ENCODE measurements at regions not wholly inside any gene's neighbourhood (a gene's known extent, or its start where the extent isn't known, plus 50 kb on each side); places are given as distances from the start of the nearest gene placed in this dataset.

DNA sequence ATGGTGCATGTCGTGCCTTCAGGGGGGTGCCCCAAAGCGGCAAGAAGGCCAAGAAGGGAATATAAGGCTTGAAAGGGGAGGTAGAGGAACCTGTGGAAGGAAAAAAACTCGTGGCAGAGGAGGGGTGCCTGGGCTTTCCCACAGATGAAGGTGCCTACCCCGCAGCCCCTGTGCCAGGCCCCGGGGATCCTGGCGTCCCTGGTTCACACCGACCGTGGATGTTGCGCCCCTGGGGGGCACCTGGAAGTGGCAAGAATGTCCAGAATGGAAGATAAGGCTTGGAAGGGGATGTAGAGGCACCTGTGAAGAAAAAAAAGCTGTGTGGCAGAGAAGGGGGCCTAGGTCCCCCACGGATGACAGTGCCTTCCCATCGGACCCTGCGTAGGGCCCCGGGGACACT is 282.2 kb downstream of the ALG10 start:
- no peak for TF ChIP-seq CTCF (IDR thresholded peaks at IDR 0.05)
- no peak for TF ChIP-seq FOXJ3 (CRISPR knock-in tag; IDR thresholded peaks at IDR 0.05)
- no peak for TF ChIP-seq MAX (IDR thresholded peaks at IDR 0.05; ENCODE audit: low read depth)
- no peak for TF ChIP-seq FOXM1 (IDR thresholded peaks at IDR 0.05; ENCODE audit: low read depth)
- TF ChIP-seq, protein P1, sequence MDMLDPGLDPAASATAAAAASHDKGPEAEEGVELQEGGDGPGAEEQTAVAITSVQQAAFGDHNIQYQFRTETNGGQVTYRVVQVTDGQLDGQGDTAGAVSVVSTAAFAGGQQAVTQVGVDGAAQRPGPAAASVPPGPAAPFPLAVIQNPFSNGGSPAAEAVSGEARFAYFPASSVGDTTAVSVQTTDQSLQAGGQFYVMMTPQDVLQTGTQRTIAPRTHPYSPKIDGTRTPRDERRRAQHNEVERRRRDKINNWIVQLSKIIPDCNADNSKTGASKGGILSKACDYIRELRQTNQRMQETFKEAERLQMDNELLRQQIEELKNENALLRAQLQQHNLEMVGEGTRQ (IDR thresholded peaks at IDR 0.05; ENCODE audit: borderline replicate concordance, low read depth, low read length), result no peak
- no peak for TF ChIP-seq EZH2phosphoT487 (IDR thresholded peaks at IDR 0.05; ENCODE audit: borderline replicate concordance, low read depth)
- TF ChIP-seq RAD21 (IDR thresholded peaks at IDR 0.05; ENCODE audit: low read length), result no peak
